ENCODE measurements at regions not wholly inside any gene's neighbourhood (a gene's known extent, or its start where the extent isn't known, plus 50 kb on each side); places are given as distances from the start of the nearest gene placed in this dataset.
"Not testable (repeated sequence)": the region's sequence is repeated elsewhere in the genome, so short reads cannot be mapped to it uniquely, and the experiment has no call there.

DNA sequence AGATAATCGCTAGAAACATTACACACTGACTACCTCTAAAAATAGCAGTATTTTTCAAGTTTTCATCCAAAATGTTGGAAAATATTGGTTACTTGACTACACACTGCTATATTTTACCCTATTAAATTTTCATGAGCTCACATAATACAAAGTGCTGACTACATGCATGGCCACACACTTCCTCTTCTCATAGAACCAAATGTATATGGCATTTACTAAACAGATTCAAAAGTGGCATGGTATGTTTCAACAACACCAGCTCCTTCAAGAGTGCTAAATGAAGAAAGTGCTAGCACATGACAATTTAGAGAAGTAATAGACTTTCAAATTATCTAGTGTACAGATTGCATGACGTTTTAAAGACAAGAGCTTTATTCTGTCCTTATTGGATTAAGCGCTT, 780.4 kb upstream of the SLITRK6 start:
- no peak for DNase-seq (ENCODE audit: low read depth, low spot score)

DNA sequence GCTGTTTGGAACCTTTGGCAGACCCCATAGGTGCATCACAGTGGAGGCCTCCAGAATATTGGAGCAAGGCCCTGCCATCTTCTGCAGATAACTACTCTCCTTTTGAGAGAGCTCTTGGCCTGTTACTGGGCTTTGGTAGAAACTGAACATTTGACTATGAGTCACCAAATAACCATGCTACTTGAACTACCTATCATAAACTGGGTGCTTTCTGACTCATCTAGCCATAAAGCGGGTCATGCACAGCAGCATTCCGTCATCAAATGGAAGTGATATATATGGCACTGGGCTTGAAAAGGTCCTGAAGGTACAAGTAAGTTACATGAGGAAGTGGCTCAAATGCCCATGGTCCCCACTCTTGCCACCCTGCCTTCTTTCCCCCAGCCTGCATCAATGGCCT, 782.5 kb upstream of the SLITRK6 start:
- DNase-seq (ENCODE audit: low read depth, low spot score), result no peak

DNA sequence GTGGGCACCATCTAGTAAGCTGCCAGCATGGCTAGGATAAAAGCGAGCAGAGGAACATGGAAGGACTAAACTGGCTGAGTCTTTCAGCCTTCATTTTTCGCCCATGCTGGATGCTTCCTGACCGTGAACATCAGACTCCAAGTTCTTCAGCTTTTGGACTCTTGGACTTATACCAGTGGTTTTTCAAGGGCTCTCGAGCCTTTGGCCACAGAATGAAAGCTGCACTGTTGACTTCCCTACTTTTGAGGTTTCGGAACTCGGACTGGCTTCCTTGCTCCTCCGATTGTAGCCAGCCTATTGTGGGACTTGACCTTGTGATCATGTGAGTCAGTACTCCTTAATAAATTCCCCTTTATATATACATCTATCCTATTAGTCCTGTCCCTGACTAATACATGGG, 785.1 kb upstream of the SLITRK6 start:
- no peak for DNase-seq (ENCODE audit: low read depth, low spot score)

DNA sequence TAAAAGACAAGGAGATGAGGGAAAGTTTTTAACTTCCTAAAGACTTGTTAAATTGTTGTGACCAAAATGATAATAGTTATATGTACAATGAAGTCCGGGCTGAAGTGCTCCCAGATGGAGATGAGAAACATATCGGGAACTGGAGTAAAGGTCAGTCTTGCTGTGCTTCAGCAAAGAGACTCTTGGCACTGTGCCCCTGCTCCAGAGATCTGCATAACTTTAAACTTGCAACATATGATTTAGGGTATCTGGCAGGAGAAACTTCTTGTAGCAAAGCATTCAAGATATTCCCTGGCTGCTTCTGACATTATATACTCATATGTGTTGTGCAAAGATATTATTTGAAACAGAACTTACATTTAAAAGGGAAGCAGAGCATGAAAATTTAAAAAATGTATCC, 786.6 kb upstream of the SLITRK6 start:
- peak; percentile 53 for DNase-seq (ENCODE audit: low read depth, low spot score)

DNA sequence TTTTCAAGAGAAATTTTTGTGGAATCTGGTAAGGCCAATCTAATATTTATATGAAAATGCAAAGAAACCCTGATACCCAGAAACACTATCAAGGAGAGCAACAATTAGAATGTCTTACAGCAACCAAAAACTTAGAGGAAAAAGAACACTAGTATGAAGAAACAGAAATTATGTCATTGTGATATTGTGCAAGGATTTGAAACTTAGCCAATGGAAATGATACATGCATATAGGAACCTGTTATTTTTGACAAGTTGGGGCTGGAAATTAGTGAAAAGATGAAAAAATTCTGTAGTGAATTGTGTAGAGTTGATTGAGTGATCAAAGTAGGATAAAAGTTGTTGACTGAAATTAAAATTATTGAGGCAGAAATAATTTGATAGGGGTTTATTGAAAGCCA, 792.6 kb upstream of the SLITRK6 start:
- no peak for DNase-seq (ENCODE audit: low read depth, low spot score)

DNA sequence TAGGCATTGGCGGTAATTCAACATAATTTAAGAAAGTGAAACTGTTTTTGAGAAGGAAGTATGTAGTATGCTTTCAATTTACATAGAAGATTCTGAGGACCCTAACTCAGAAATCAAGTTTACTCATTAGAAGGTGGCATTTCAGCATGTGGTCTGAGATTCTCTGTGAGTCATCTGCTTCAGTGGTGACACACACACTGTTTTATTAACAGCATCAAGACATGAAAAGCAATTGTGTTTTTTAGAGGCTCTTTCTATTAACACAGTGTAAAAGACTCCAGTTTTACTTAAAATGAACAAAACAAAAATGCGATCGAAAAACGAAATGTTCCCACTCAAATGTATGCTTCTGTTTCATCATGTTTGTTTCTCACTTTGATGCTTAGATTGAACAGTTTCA, 802.1 kb upstream of the SLITRK6 start:
- no peak for DNase-seq (ENCODE audit: low read depth, low spot score)

DNA sequence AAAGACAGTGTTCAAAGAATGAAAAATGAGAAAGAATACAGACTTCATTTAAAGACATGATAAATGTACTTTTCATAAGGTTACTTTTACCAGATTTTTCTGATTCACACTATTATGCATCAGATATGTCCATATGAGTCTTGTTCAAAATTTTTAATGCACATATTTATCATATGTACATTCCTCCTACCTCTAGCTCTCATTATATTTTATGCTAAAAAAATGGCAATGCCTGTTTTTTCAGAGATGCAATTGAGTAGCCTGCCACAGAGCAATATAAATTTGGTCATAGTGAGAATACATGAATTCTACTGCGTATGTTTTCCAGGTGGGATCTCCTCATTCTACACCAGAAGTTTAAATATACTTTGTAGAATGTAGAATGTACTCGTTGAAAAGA, 807.0 kb upstream of the SLITRK6 start:
- DNase-seq (ENCODE audit: low read depth, low spot score), result no peak

DNA sequence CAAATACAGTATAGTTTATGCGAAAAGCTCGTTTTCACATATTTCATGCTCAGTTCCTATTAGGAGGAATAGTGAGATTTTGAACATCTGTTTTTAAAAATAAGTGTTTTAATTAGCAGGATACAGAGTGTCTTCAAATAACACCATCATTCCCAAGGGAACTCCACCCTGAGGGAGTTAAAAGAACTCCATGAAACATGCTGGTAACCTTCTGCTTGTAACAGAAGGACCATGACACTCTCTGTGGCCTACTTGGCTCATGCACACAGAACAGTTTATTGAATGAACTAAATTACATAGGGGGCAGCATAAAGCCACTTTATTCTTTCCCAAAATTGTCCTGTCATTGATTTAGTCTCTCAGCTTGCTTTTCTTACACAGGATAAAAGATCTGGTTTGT, 809.5 kb upstream of the SLITRK6 start:
- DNase-seq (ENCODE audit: low read depth, low spot score), result no peak

DNA sequence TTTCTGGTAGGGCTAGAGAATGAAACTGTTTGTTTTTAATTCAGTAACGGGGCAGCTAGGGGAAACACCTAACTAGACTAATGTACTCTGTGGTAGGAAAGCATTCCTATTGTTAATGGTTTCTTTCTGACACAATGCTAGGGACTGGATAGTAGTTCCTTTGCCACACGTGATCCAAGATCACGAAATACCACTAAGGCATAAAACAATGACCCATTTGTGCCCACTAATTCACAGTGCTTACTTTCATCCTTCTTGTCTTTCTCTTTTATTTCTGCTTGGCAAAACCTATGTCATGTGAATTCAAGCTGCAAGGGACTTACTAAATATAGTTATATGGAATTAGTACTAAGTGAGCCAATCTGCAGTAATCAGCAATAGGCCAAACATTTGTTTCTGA, 834.1 kb upstream of the SLITRK6 start:
- no peak for DNase-seq (ENCODE audit: low read depth, low spot score)

DNA sequence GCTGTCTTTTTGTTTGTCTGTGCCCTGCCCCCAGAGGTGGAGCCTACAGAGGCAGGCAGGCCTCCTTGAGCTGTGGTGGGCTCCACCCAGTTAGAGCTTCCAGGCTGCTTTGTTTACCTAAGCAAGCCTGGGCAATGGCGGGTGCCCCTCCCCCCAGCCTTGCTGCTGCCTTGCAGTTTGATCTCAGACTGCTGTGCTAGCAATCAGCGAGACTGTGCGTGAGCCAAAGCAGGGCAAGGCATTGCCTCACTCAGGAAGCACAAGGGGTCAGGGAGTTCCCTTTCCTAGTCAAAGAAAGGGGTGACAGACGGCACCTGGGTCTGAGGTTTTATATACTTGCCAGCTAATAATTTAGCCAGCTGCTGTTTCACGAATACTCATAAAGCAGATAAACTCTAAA, 852.0 kb upstream of the SLITRK6 start:
- DNase-seq (ENCODE audit: low read depth, low spot score), result not testable (repeated sequence)

DNA sequence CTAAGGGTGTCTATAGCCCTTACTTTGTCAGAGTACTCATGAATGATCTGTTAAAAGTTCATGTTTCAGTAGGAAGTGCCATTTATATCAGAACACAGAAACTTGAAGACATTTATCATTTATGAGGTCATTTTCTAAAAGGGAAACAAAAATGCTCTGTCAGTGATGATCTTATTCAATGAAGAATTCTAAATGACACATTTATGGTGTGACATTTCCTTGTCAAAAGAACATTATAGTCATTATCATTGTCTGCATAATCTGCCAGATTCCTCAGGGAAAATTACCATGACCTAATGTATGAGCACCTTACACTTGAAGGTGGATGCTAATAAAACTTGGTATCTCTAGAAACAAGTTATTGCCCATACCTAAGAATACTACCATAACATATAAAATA, 853.8 kb upstream of the SLITRK6 start:
- no peak for DNase-seq (ENCODE audit: low read depth, low spot score)

DNA sequence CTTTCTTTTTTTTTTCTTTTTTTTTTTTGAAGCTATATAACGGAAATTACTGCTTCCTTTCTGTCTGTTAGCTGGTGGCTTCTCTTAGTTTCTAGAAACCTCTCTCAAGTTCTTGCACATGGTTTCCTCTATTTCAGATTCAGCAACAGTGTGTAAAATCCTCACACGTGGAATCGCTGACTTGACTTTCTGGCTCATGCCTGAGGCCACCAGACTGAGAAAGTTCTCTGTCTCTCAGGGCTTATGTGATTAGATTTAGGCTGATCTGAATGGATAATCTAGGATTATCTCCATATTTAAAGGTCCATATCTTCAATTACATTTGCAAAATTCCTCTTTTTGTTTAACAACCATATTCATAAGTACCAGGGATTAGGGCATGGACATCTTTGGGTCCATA, 856.3 kb upstream of the SLITRK6 start:
- DNase-seq (ENCODE audit: low read depth, low spot score), result no peak

DNA sequence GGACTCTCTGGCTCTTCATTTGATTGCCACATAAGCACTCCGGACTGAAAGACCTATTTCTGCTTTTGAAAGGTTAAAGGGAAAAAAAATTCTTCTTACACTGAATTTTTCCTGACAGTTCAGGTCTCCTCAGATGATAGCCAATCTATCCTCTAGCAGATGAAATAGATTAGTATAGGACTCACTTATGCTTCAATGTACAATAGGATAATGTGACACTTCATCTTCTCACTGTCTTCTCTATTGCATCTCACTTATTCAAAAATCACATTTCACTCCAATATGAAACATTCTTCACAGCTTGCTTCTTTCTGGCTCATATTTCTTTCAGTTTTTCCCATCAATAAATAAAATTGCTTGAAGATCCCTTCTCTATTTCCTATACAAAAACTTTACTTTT, 860.9 kb upstream of the SLITRK6 start:
- no peak for DNase-seq (ENCODE audit: low read depth, low spot score)

DNA sequence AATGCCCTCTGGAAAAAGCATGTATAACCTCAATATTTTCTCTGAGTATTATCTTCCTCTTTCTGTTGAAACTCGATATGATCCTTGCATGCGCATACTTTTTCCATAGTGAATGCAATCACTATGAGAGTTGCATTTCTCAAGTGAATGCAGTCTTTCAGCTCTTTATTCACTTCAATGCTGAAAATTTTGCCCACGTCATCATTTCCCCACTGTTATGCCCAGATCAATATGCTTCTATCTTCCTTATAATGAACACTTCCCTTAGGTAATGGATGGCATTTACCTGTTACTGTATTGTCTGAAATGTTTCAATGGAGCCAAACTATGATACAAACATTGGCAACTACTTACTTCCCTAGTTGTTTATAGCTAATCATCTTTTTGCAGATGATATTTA, 866.6 kb upstream of the SLITRK6 start:
- DNase-seq (ENCODE audit: low read depth, low spot score), result no peak

DNA sequence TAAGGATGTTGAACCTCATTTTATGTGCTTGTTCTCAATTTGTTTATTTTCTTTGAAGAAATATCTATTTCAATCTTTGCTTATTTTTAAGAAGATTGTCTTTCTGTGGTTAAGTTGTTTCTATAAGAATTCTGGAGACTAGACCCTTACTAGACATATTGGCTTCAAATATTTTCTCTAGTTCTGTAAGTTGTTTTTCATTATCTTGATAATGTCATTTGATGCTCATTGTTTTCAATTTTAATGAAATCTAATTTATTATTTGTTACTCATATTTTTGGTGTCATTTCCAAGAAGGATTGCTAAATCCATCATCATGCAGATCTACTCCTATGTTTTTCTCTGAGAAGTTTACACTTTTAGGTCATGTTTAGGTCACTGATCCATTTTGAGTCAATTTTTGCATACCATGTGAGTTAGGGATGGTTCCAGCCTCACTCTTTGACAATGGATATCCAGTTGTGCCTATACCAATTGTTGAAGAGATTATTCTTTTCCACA, 874.8 kb upstream of the SLITRK6 start:
- no peak for DNase-seq (ENCODE audit: low read depth, low spot score)

DNA sequence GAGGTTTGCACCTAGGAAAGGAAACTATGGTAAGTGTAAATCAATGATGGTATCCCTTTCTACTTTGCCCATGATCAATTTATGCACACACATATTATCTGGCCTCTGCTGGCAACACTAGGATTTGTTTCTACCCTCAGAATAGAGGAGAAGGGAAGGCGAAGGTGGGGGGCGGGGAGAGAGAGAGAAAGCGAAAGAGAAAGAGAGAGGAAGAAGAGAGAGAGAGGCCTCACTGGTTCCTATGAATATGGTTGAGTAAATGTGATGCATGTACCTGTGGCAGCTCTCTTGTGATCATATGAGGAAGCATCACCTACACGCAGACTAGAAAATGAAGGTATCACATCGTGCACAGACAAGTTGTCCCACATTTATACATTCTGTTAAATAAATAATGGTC, 882.0 kb upstream of the SLITRK6 start:
- no peak for DNase-seq (ENCODE audit: low read depth, low spot score)

DNA sequence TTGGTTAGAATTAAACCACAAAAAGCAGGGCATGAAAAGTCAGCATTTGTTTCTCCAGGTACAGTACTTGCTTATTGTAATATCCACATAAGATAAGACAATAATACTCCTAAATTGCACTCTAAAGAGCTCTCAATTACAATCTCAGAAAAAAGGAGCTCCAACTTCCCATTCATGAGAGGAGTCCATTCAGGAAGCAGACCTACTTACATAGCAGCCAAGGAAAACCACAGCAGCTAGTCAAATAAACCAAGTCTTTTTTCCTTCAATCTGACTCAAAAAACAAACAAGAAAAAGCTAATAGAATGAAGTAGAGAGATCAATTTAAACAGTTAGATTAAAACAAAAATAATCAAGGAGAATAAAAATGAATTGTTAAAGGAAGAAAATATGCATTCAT, 885.2 kb upstream of the SLITRK6 start:
- DNase-seq (ENCODE audit: low read depth, low spot score), result no peak

DNA sequence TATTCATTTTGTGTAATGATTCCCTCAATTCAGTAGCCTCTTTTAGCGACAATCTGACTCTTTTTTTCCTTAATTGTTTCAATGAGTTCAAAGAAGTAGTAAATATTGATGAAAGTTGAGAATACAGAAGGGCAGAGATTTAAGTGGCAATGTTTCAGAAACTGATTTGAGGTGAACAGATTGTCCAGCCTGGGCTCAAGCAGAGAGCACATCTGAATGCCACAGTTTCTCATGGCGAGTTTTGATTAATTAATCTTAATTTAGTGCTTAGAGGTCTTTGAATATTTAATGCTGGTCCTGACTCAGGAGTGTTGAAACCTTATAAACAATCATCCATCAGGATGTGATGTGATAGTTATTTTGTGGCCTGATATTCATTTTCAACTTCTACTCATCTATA, 890.7 kb upstream of the SLITRK6 start:
- DNase-seq (ENCODE audit: low read depth, low spot score), result no peak

DNA sequence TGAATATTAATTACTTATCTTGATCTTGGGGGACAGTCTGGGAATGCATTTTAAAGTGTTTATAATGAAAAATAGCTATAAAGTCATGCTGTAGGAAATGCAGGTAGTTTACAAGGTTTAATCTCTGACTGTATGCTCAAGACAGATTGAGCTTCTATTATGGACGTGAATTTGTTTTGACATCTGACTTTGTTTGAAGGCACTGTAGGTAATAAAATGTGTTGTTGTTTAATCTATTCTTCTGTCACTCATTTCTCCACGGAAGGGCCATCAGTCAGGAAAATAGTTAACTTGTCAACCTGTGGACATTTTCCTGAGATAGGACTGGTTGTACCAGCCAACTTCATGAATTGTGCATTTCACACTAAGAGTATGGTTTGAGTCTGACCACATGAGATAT, 893.1 kb upstream of the SLITRK6 start:
- no peak for DNase-seq (ENCODE audit: low read depth, low spot score)

DNA sequence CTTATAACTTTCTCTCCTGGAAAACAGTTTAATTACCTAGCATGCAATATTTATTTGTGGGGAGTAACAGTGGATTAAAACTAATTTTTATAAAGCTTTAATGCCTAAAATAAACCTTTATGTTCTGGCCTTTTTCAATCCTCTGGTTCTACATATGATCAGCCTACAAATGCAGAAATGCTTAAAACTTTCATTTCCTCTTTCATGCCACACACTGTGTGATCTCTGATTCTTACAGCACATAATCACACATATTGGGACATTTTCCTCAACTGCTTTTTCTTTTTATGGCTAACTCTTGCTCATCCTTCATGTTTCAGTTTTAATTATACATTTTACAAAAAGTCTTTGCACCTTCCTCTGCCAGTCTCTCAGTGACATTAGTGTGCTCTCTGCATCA, 910.8 kb upstream of the SLITRK6 start:
- DNase-seq (ENCODE audit: low read depth, low spot score), result no peak

DNA sequence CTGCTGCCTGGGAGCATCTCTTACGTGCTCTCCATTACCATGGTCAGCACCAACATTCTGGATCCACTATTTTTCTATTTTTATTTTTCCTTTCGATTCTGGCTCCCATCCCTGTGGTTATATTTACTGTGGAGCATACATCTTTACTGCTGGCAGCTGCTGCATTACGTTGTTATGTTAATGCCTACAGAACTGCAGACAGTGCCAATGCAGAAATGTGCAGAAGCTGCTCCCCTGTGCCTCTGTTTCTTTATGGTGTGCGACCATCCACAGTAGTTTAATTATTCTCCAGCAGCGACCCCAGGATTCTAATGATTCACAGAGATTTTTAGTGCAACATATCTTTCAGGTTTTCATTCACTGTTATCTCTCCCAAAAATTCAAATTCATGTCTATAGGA, 911.7 kb upstream of the SLITRK6 start:
- no peak for DNase-seq (ENCODE audit: low read depth, low spot score)

DNA sequence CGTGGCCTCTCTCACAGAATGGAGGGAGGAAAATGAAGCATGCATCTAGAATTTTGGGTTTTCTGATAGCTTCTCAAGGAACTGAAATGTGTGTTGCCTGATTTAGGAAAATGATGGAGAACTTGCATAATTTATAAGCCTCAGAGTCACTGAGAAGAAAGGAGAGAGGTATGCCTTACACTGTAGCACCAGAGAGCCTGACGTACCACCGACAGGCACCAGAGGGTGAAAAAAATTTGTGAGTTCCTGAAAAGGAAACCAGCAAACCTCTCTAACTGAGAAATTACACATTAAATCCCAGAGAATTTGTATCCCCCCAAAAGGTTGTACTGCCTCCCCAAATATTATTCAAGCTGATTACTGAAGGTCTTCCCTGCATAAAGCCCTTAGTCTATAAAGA, 915.3 kb upstream of the SLITRK6 start:
- no peak for DNase-seq (ENCODE audit: low read depth, low spot score)

DNA sequence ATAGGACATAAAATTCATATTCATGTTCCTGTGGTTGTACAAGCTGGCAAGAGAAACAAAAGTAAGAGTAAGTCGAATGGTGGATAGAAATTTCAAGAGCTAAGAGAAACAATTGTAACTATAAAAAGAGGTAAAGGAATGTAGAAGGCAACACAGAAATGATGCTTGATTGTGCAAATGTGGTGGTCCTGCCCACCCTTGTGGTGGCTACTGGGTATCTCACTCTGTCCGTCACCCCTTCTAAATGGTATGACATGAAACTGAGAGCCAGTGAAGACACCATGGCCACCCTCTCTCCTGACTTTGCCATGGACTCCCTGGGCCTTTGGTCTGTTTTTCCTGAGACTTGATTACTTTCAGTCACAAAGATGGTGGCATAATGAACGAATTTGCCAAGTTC, 925.9 kb upstream of the SLITRK6 start:
- DNase-seq (ENCODE audit: low read depth, low spot score), result no peak

DNA sequence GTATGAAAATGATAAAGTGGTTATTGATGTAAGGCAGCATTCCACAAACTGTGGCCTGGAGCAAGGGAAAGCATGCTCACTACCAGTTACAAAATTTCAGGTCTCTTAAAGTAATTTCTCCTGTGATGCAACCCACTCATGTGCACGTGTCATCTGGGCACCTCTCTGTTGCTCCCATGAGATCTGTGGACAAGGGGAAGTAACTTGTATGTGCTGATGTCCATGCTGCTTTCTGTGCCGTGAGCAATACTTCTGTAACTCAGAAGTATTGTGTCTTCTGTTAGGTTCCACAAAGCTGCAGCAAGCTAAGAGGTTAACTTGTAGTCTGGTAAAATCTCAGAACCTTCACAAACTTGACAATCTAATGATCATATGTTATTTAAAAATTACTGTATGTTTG, 930.0 kb upstream of the SLITRK6 start:
- DNase-seq (ENCODE audit: low read depth, low spot score), result no peak

DNA sequence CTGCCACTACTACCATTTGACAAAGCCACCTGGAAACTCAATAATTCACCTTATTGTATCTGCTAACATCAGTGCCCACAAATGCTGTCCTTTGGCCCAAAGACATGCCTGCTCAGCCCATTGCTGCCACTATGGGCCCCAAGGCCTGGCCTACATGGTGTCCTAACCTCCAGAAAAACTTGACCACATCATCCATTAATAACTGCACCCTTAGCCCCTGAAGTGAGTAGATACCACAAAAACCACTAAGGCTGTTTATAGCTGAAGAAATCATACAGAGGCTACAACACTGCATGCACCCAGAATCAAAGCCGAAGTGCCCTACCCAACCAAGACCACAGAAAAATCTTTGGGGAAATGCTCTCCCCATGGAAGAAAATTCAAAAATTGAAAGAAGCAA, 932.8 kb upstream of the SLITRK6 start:
- no peak for DNase-seq (ENCODE audit: low read depth, low spot score)

Data from brain pericyte (primary cell).